HG03045 (cell line): ENCODE measurements at regions not wholly inside any gene's neighbourhood (a gene's known extent, or its start where the extent isn't known, plus 50 kb on each side); places are given as distances from the start of the nearest gene placed in this dataset.

Experiments
- ATAC-seq: cut with Tn5 transposase; IDR thresholded peaks from one replicate; pipeline ENCODE4 v1.9.1; 2021; ENCODE audit warnings: mild to moderate bottlenecking, moderate library complexity; ENCODE audit not compliant: unreplicated experiment

- ATAC-seq = no peak
Measured at GRCh38 chr5:74299833-74300232, 340.7 kb downstream of the ENC1 start.

DNA sequence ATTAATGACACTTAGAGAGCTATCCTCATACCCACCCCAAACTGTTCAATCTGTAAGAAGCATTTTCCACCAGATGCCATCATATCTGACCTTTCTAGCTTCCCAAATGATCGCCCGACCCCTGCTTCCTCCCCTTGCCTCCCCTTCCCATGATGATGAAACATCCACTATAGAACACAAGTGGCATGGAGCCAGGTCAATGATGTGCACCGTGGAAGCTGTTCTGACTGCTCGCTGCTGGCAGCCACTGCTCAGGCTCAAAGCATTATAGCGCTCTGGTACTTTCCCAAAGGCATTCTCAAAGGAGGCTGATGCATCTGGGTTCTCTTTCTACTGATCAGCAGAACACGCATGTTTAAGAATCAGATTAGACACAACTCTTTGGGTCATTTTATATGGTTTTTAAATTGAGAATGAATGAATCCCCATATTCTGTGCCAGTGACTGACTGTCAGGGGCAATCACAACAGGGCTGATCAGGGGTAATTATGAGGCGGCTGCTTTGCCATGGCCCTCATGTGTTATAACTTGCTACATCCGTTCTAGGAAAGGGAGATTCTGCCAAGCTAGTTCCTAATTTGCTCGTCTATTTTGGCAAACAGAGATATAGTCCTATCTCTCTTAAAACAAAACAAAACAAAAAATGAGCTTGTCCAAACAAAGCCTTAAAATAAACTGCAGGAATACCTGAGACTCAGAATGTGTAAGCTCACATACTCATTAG lies 343.7 kb downstream of the ENC1 start:
- ATAC-seq = no peak

- ATAC-seq = no peak
Measured at GRCh38 chr5:74295676-74296075, 344.9 kb downstream of the ENC1 start.

- ATAC-seq = no peak
Measured at GRCh38 chr5:74295141-74295540, 345.4 kb downstream of the ENC1 start.

- ATAC-seq = peak; percentile 64
Measured at GRCh38 chr5:74294231-74294705, 346.3 kb downstream of the ENC1 start.

DNA sequence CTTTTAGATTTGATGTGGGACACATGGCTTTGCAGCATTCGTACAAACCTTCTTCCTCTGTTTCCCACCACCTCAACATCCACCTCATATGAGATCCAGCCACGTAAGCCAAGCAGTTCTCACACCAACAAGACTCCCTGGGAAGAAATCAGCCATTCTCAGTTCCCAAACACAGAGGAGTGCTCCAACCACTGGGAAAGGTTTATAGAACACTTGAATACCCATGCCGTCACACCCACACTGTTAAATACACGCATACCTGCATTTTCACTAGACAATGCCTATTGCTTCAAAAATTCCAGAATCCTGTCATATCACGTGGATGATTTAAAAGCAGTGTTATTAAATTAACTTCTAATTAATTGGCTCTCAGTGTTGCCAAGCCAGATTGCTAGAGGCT lies 347.3 kb downstream of the ENC1 start:
- no peak for ATAC-seq

DNA sequence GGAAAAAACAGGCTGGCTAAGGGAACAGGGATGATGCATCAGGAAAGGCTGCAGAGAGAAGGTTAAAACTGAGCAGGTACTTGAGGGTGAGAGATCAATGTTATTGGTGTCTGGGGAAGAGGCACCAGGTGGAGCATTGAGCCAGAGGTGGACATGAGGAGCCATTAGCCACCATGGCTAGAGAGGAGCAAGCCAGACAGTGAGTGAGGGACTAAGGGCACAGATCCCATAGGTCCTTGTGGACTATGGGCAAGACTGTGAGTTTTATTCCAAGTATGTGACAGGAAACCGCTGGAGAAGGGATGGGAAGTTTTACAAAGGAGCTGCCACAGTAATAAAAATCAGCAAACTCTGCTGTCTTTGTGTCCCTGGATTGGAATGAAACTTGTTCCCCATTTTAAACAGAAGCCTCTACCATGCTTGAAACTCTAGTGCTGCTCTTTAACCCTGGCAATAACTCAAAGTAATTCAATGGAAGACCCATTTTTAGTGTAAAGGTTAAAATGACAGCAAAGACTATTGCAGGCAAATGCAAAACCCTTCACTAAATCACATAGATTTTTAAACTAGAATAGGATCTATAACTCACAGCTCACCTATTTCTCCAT lies 349.8 kb downstream of the ENC1 start:
- no peak for ATAC-seq

DNA sequence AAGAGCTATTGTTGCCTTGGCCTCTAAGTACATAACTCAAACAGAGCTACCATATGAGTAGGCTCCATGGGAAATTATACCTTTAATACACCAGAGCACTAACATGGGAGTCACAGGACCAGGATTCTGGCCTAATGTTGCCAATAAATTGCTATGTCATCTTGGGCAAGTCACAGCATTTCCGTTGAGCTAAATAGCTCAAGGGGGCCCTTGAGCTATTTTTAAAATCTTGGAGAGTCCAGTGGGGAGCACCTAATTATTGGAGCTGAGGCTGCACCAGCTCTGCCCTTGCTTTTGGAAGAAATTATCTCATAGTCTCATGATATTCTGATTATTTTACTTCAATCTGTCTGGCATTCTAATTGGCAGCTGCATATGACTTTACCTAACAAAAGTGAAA lies 350.8 kb downstream of the ENC1 start:
- ATAC-seq = no peak

- no peak for ATAC-seq
Measured at GRCh38 chr5:74289238-74289637, 351.3 kb downstream of the ENC1 start.

DNA sequence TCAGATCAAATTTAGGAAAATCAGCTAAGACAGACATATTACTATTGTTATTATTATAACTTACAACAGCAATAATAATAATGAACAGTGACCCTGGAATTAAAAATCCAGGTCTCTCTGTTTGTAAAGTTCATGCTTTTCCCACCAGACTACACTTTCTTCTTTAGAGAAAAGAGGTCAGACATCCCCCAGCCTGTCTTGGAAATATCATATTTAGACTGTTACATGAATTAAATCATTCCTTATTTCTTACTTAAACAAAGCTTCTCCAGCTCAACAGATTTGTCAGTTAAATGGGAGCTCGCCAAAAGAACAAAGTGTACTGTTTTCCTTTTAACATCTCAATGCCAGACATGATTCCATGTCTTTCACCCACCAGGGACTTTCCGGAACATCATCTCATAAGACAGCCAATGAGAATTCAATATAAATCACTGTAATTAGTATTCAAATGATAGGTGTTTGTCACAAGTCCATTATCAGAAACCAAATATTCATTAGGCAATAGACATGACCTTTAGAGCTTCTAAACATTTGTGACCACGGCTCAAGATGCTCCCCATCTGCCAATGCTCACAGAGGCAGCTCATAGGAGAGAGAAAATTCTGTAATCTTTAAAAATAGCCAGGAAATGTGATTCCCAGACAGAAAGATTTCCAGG lies 351.9 kb downstream of the ENC1 start:
- no peak for ATAC-seq

DNA sequence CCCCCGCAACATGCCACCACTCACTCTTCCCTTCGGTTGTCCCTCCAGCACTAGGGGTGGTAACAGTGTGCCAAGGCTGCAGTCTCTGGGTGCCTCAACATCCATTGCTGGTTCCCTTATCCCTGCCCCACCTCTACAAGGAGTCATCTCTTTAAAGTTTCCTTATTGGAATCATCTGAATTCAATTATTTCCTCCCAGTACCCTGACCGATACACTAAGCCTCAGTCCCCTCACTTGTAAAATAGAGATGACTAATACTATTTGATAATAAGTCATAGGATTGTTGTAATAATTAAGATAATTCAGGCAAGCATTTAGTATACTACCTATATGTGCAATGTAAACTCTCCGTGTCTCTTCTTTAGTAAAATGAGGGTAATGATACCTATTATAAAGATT lies 352.5 kb downstream of the ENC1 start:
- ATAC-seq = no peak

- no peak for ATAC-seq
Measured at GRCh38 chr5:74286734-74287695, 353.5 kb downstream of the ENC1 start.

GRCh38 chr5:74285675-74286280 lies 354.8 kb downstream of the ENC1 start:
- ATAC-seq = no peak

DNA sequence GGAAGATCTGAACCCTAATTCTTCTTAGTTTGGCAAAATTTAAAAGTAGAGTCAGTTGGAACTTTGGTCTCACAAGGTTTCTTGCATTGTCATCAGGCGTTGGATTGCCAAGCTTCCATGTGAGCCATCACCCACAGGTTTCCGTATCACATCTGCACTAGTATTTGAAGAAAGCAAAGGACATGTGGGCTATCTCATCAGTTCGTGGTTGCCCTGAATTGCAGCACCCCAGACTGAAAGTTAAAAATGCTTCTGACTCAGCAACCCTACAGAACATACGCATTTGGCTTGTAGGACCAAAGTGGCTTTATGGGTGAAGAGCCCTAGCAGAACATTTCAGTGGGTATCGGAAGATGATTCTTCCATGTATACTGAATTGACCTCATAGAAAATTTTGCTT lies 358.0 kb downstream of the ENC1 start:
- no peak for ATAC-seq

GRCh38 chr5:74281166-74281565 lies 359.4 kb downstream of the ENC1 start:
- no peak for ATAC-seq

- no peak for ATAC-seq
Measured at GRCh38 chr5:74280306-74280705, 360.2 kb downstream of the ENC1 start.

- ATAC-seq = no peak
Measured at GRCh38 chr5:74279244-74279643, 361.3 kb downstream of the ENC1 start.

GRCh38 chr5:74277418-74277817 lies 363.1 kb downstream of the ENC1 start:
- ATAC-seq = no peak

DNA sequence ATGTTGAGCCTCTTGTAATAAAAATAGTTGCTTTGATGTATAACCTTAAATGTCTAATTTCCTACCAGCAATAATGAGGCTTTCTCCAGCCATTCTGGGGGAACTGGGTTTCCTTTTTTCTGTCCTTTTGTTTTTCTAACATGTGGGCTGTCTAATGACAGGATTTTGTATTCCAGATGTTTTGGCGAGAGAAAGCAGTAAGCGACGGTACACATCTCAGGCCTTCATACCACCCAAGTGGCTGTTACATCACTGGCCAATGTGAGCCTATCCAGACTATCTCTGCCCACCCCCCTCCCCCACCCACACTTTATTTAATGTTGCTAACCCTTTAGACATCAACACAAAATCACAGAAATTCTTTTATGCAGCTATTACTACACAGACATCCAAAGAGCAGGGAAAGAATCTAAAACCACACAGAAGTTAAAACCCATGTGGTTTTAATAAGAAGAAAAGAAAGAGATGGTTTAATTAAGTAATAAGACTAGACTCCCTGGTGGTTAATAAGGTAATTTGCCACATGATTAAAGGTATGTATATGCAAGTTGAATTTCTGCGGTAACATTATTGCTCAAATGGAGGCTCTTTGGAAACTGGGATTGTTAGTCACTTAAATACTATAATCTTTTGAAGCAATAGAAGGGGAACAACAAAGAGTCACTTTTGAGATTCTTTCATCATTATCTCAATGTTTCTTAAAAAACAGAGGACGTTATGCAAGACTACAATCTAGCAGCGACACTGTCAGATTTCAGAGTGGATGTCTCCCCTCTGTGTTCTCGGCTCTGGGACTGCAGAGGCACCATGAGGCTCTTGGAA lies 365.1 kb downstream of the ENC1 start:
- ATAC-seq = no peak

DNA sequence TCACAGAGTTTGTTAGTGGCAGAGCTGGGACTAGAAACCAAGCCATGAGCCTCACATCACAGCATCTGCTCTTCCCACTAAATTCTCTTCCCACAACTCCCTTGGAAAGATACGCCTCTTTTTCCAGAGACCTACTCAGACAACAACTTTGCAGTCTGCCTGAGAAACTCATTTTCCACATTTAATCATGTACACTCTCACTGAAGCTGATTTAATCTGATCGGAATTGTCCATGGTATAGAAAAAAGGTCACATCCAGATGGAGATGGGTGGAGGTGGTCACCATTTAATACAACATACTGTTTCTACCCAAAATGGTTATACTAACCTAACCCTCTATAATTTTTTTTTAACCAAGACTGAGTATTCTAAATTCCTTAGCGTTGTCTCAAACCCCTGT lies 366.2 kb downstream of the ENC1 start:
- no peak for ATAC-seq
